MCF 10A (cell line): ENCODE measurements at regions not wholly inside any gene's neighbourhood (a gene's known extent, or its start where the extent isn't known, plus 50 kb on each side); places are given as distances from the start of the nearest gene placed in this dataset.

Source experiments
- BruUV-seq: library from RNA; stranded (reverse); fragments of 400-500 nt; replicated peaks from 2 replicates; lab custom pipeline; 2021; lab: Mats Ljungman, UMichigan
- CTCF ChIA-PET: fragments of 300-600 bp; sonication (Branson Sonifier 250); formaldehyde crosslinking; extraction: SDS; loops from one replicate; lab custom pipeline; 2021; ENCODE audit warnings: antibody characterized with exemption, inconsistent platforms; lab: Yijun Ruan, JAX
- POLR2A ChIA-PET: fragments of 300-600, 350-650 bp; sonication (Branson Sonifier 250); formaldehyde crosslinking; extraction: SDS; loops from one replicate; lab custom pipeline; 2020; ENCODE audit warnings: antibody characterized with exemption, inconsistent platforms; lab: Yijun Ruan, JAX
- DNase-seq: peaks from one replicate; pipeline ENCODE4 v3.0.0-alpha.2; 2018; ENCODE audit not compliant: unreplicated experiment
- H3K27ac Mint-ChIP-seq: one replicate; pipeline ENCODE4 v1.8.0; 2022; ENCODE audit warnings: mild to moderate bottlenecking, low read depth, mixed read lengths; ENCODE audit not compliant: unreplicated experiment
- H3K27me3 Mint-ChIP-seq: one replicate; pipeline ENCODE4 v1.8.0; 2022; ENCODE audit warnings: mixed read lengths; ENCODE audit not compliant: insufficient read depth, unreplicated experiment
- H3K36me3 Mint-ChIP-seq: one replicate; pipeline ENCODE4 v1.8.0; 2022; ENCODE audit warnings: mild to moderate bottlenecking, moderate library complexity, mixed read lengths; ENCODE audit not compliant: insufficient read depth, unreplicated experiment
- H3K4me1 Mint-ChIP-seq: one replicate; pipeline ENCODE4 v1.8.0; 2022; ENCODE audit warnings: mixed read lengths; ENCODE audit not compliant: insufficient read depth, unreplicated experiment
- H3K4me3 Mint-ChIP-seq: one replicate; pipeline ENCODE4 v1.8.0; 2022; ENCODE audit warnings: mild to moderate bottlenecking, moderate library complexity, mixed read lengths; ENCODE audit not compliant: unreplicated experiment
- H3K9me3 Mint-ChIP-seq: one replicate; pipeline ENCODE4 v1.8.0; 2022; ENCODE audit warnings: mixed read lengths; ENCODE audit not compliant: unreplicated experiment
- intact Hi-C: fragments of 100-400 bp; cut with micrococcal nuclease; formaldehyde crosslinking; loops from 2 replicates; pipeline ENCODE4 v1.14.1; 2022
- TF ChIP-seq, protein P1 (sequence below): fragments of 200-600 bp; IDR thresholded peaks from one replicate; pipeline ENCODE4 v1.8.0; 2022; ENCODE audit warnings: antibody characterized with exemption, mild to moderate bottlenecking; ENCODE audit not compliant: unreplicated experiment

DNA sequence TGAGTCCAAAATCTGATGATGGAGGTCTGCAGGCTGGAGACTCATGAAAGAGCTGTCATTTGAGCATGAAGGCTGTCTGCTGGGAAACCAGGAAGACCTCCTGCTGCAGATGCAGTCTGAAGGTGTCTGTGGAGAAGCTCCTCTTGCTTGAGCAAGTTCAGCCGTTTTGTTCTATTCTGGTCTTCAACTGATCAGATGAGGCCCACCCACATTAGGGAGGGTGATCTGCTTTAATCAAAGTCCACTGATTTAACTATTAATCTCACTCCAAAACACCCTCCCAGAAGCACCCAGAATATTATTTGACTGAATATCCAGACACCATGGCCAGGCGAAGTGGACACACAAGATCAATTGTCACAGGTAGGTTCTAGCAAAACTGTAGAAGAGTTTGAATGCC lies 116.5 kb downstream of the GATA3 start:
- no peak for DNase-seq
- no peak overlapping the region for H3K4me3 Mint-ChIP-seq
- intact Hi-C loops, result no loop called here
- H3K27ac Mint-ChIP-seq, result no peak overlapping the region
- POLR2A ChIA-PET, result no interaction called here
- no peaks in the 10 kb centered on the region for H3K4me1 Mint-ChIP-seq
- CTCF ChIA-PET, result no interaction called here
- peaks cover 2% of the 10 kb centered on the region for H3K36me3 Mint-ChIP-seq
- TF ChIP-seq, protein P1, sequence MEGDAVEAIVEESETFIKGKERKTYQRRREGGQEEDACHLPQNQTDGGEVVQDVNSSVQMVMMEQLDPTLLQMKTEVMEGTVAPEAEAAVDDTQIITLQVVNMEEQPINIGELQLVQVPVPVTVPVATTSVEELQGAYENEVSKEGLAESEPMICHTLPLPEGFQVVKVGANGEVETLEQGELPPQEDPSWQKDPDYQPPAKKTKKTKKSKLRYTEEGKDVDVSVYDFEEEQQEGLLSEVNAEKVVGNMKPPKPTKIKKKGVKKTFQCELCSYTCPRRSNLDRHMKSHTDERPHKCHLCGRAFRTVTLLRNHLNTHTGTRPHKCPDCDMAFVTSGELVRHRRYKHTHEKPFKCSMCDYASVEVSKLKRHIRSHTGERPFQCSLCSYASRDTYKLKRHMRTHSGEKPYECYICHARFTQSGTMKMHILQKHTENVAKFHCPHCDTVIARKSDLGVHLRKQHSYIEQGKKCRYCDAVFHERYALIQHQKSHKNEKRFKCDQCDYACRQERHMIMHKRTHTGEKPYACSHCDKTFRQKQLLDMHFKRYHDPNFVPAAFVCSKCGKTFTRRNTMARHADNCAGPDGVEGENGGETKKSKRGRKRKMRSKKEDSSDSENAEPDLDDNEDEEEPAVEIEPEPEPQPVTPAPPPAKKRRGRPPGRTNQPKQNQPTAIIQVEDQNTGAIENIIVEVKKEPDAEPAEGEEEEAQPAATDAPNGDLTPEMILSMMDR, result no peak
- no TSS peak for BruUV-seq
- H3K27me3 Mint-ChIP-seq, result no peaks in the 10 kb centered on the region
- H3K9me3 Mint-ChIP-seq, result peaks cover 35% of the 10 kb centered on the region

DNA sequence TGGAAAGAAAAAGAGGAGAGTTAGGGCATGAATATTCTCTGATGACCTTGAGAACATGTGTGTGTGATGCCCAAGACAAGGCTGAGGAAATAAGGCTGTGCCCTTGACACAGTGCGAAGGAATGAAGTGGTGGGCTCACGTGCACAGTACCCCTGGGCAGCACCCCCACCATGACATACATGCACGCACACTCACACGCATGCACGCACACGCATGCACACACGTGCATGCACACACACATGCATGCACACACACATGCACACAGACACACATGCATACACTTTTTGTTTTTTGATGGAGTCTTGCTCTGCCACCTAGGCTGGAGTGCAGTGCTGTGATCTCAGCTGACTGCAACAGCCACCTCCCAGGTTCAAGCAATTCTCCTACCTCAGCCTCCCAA lies 118.1 kb downstream of the GATA3 start:
- DNase-seq, result no peak
- ChIA-PET CTCF (no interaction called here), POLR2A (no interaction called here)
- intact Hi-C loops, result no loop called here
- H3K36me3 Mint-ChIP-seq, result no peaks in the 10 kb centered on the region
- H3K4me1 Mint-ChIP-seq, result no peaks in the 10 kb centered on the region
- H3K4me3 Mint-ChIP-seq, result no peak overlapping the region
- no TSS peak for BruUV-seq
- TF ChIP-seq, protein P1, result no peak
- H3K9me3 Mint-ChIP-seq, result peaks cover 29% of the 10 kb centered on the region
- H3K27me3 Mint-ChIP-seq, result no peaks in the 10 kb centered on the region
- H3K27ac Mint-ChIP-seq, result no peak overlapping the region

DNA sequence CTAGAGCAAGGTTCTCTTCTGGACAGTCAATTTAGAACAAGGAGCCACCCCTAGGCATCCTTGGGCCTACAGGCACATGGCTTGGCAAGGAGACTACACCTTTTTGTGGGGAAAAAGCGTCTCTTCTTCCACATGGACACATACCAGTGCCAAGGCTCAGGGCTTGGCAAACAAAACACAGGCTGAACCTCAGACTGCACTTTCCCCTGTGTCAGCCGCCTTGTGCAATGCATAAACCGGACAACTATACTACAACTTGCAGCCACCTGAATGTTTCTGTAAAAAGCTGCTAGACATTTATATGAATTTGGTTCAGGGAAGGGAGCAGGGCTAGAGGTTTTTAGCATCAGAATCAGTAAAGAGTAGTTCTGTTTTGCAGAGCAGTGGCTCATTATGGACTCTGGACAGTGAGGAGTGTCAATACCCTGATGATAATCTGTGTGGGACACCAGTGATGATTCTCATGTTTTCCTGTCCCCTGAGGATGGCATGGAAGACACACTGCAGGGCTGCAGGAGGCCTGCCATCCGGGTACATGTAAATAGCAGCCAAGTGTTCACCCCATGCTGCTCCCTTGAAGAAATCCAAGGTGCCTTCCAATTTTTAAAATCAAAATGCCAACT lies 118.9 kb downstream of the GATA3 start:
- ChIA-PET POLR2A (no interaction called here), CTCF (interaction anchor here (0.7 kb wide), 1 partner anchor 92 kb away, joined by 4 read pairs; no protein-coding TSS in a partner anchor)
- intact Hi-C loops, result no loop called here
- Mint-ChIP-seq H3K4me1 (no peaks in the 10 kb centered on the region), H3K9me3 (peaks cover 22% of the 10 kb centered on the region), H3K36me3 (no peaks in the 10 kb centered on the region), H3K27ac (no peak overlapping the region), H3K4me3 (no peak overlapping the region), H3K27me3 (no peaks in the 10 kb centered on the region)
- no TSS peak for BruUV-seq
- no peak for DNase-seq
- TF ChIP-seq, protein P1, result no peak

DNA sequence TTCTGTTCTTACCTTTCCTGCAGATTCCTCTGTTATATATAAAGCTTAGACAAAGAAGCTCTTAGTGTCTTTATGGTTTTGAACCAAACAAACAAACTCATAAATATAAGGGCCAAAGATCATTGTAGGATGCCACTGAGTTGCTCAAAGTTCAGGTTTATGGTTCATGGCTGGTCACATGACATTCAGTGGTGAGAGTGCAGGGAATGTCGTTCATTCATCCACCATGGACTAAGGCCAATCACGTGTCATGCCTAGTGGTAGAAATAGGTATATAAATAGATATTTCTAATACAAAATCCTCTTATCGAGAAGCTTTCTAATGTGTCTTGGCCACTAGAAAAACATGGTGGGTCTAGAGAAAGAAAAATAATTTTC lies 119.4 kb downstream of the GATA3 start:
- TF ChIP-seq, protein P1, result no peak
- ChIA-PET CTCF (interaction anchor here (0.7 kb wide), 1 partner anchor 93 kb away, joined by 4 read pairs; no protein-coding TSS in a partner anchor), POLR2A (no interaction called here)
- no peak overlapping the region for H3K4me3 Mint-ChIP-seq
- H3K27ac Mint-ChIP-seq, result no peak overlapping the region
- H3K27me3 Mint-ChIP-seq, result no peaks in the 10 kb centered on the region
- no peaks in the 10 kb centered on the region for H3K36me3 Mint-ChIP-seq
- intact Hi-C loops, result no loop called here
- H3K9me3 Mint-ChIP-seq, result peaks cover 17% of the 10 kb centered on the region
- DNase-seq, result no peak
- H3K4me1 Mint-ChIP-seq, result no peaks in the 10 kb centered on the region
- BruUV-seq, result no TSS peak
